HG02759 (cell line): ENCODE measurements at regions not wholly inside any gene's neighbourhood (a gene's known extent, or its start where the extent isn't known, plus 50 kb on each side); places are given as distances from the start of the nearest gene placed in this dataset.
"Not testable (repeated sequence)": the region's sequence is repeated elsewhere in the genome, so short reads cannot be mapped to it uniquely, and the experiment has no call there.

Experiments used
- ATAC-seq: cut with Tn5 transposase; IDR thresholded peaks from one replicate; pipeline ENCODE4 v1.9.1; 2021; ENCODE audit warnings: mild to moderate bottlenecking, moderate library complexity; ENCODE audit not compliant: unreplicated experiment

DNA sequence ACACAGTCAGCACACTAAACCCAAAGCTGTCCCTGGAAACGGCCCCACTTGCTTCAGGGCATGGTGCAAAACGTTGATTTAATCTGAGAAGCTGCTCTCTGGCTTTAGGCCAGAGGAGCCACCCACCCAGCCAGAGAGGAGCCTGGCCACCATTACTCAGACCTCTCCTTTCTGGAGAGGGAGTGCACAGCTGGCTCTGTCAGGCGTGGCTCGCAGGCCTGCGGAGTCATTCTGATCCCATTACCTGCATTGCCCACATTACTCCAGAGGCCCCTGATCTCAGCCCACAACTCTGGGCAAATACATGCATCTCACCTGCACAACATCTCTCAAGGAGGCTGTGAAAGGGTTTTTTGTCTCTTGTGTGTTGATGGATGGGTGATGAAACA is 370.0 kb upstream of the IGFBP3 start:
- peak; percentile 69 for ATAC-seq

DNA sequence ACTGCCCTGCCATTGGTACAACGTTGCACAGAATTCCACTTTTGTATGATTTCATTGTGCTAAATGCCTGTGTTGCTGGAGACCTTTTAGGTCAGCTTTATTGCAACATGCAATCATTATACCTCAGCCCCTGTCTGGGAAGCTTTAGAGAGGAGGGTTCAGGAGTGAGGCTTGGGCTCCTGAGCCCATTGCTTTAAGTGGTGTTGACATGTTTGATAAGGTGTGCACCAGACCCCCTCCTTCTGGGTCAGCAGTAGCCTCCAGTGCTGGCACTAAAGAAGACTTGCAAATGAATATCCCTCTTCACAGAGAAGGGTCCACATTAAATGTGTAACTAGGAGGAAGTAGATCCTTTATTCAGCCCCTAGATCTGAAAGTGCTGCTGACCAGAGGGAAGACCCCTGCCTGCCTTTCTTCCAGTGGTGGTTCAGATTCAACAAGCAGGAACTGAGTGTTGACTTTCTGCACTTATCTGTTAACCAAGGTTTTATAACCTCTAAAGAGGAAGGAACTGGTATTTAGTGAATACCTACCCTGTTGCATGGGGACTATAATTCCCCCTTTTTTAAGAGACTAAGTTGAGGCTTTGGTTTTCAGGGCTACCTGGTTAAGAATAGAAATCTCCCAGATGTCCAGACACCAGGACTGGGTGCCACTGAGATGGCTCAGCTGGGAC is 369.4 kb upstream of the IGFBP3 start:
- peak; percentile 29 for ATAC-seq

DNA sequence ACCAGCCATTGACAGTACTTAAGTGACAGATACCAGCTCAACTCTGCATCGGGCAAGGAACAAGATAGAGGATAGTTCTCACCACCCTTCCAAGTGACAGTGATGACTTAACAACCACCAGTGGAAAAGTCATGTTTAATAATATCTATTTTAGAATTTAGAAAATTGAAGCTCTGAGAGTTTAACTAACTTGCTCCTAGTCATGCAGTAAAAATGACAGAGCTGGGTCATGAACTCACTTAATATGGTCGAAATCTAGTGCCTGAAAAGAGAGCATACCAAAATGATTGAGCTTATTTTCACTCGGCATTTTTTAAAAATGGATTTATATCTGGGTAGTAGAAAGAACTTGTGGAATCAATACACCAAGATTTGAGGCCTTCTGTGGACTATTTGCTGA is 367.8 kb upstream of the IGFBP3 start:
- no peak for ATAC-seq

DNA sequence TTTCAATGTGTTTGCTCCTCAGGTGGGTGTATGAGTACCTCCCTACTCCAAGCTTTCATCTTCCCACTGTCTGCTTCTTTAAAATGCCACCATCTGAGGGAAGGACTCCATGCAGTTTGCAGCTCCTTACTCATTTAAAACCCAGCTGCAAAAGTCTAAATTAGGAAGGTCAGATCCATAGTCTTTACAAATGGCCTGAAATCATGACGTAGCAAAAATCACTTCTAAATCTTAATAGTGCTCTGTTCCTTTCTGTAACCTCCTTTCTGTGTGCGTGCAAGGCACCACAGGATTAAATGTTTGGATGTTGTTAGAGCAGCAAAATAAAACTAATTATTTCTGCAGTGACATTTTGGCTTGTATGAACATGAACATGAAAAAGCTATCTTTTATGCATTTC is 366.9 kb upstream of the IGFBP3 start:
- no peak for ATAC-seq

GRCh38 chr7:46286957-46287356 is 365.9 kb upstream of the IGFBP3 start:
- ATAC-seq, result no peak

DNA sequence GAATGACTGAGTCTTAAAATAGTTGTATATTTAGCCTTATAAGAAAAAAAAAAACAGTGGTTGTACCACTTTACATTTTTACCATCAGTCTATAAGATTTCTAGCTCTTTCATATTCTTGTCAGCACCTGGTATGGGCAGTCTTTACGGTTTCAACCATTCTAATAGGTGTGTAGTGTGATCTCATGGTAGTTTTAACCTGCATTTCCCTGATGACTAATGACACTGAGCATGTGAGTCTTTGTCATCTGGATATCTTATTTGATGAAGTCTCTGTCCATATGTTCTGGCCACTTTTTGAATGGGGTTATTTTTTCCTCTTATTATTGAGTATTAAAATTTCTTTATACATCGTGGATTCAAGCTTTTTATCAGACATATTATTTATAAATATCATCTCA is 365.3 kb upstream of the IGFBP3 start:
- no peak for ATAC-seq

- no peak for ATAC-seq
Observed at GRCh38 chr7:46285878-46286277, 364.8 kb upstream of the IGFBP3 start.

GRCh38 chr7:46283852-46284251 is 362.8 kb upstream of the IGFBP3 start:
- ATAC-seq, result no peak

- ATAC-seq, result no peak
Observed at GRCh38 chr7:46282155-46282554, 361.1 kb upstream of the IGFBP3 start.

GRCh38 chr7:46281071-46281470 is 360.0 kb upstream of the IGFBP3 start:
- no peak for ATAC-seq

GRCh38 chr7:46279290-46279689 is 358.2 kb upstream of the IGFBP3 start:
- ATAC-seq, result no peak

DNA sequence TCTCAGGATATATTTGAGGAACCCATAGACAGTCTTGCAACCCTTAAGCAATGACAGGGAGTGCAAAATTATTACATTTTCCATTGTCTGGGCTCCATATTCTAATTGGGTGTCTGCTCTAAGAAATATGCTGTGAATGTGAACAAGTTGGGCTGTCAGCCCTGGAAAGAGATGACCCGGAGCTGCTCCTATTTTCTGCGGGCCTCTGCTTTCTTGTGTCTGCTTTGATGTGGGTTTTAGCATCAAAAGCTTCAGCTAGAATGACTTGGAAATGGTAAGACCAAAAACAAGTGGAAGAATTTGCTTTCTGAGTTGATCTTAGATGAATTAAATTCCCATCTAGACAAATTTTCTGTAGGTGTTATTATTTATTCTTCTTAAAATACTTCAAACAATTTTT is 343.6 kb upstream of the IGFBP3 start:
- ATAC-seq, result no peak

DNA sequence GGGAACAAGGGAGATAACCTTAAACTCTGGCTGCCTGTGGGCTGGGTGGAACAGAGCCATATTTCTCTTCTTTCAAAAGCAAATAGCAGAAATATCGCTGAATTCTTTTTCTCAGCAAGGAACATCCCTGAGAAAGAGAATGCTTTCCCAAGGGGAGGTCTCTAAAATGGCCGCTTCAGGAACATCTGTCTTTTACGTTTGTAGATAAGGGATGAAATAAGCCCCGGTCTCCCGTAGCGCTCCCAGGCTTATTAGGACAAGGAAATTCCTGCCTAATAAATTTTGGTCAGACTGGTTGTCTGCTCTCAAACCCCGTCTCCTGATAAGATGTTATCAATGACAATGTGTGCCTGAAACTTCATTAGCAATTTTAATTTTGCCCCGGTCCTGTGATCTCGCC is 340.6 kb upstream of the IGFBP3 start:
- not testable (repeated sequence) for ATAC-seq

DNA sequence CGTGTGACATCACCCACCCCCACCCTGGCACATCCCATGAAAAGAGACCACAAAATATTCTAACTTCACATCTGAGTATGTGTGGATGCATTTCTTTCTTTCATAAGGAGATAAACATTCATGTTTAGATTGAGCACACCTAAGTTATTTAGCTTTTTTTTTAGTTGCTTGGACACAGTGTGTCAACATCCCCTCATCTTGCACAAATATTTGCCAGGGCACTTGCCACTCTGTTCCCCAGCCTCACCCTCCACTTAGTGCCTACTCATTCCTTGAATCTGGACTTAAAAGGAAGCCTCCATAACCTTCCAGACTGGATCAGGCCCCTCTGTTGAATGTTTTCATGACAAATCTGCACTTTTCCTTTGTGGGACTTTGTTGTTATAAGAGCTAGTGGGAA is 338.9 kb upstream of the IGFBP3 start:
- ATAC-seq, result no peak

GRCh38 chr7:46257761-46258448 is 336.8 kb upstream of the IGFBP3 start:
- no peak for ATAC-seq

- ATAC-seq, result no peak
Observed at GRCh38 chr7:46256870-46257661, 336.0 kb upstream of the IGFBP3 start.

- no peak for ATAC-seq
Observed at GRCh38 chr7:46253520-46253919, 332.4 kb upstream of the IGFBP3 start.

GRCh38 chr7:46247664-46248063 is 326.6 kb upstream of the IGFBP3 start:
- no peak for ATAC-seq

DNA sequence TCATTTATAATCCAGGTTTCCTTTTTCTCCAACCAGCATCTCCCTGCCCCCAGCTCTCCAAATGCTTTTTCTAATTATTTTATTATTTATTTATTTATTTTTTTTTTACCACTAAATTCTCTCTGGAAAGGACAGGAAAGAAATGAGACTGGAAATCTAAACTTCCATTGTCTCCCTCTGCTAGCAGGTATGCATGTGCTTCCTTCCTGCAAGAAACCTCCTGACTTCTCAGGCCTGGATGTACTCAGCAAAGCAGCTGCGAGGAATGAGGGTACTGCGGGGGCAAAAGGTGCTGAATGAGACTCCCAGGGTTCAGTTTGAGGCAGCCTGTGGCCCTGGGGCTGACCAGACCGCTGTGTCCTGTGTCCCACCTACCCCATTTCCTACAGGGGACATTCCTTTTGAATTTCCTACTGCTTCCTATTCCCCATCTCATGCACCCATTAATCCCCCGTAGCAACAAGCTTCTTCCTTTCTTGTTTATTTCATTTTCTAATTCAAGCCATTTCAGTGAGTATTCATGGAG is 324.6 kb upstream of the IGFBP3 start:
- ATAC-seq, result no peak

- ATAC-seq, result no peak
Observed at GRCh38 chr7:46244757-46245156, 323.7 kb upstream of the IGFBP3 start.

DNA sequence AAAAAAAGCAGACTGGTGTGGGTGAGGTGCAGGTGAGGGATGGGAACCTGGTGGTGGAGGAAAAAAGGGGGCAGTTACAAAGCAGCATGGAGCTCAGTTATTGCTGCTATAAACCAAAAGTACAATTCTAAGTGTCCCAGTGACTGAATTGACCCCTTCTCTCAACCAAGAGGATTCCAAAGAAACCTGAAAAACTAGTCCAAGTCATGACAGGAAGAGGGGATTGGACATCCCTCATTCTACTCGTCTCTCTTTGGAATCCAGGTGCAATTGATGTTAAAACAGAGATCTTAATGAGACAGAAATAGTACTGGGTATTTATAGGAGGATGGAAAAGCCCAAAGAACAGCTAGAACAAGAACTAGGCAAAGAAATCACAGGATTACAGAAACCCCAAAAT is 322.3 kb upstream of the IGFBP3 start:
- ATAC-seq, result no peak

DNA sequence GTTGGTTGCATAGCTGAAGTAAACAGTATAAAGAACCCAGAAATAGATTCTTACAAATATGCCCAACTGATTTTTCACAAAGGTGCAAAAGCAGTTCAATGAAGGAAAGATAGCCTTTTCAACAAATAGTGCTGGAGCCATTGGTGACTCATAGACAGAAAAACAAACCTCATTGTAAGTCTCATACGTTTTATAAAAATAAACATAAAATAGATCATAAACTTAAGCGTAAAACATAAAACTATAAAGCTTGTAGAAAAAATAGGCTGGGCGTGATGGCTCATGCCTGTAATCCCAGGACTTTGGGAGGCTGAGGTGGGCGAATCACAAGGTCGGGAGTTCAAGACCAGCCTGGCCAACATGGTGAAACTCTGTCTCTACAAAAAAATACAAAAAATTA is 318.8 kb upstream of the IGFBP3 start:
- ATAC-seq, result no peak
